NCI-H2227 (cell line): ENCODE measurements at regions not wholly inside any gene's neighbourhood (a gene's known extent, or its start where the extent isn't known, plus 50 kb on each side); places are given as distances from the start of the nearest gene placed in this dataset.
"Not testable (repeated sequence)": the region's sequence is repeated elsewhere in the genome, so short reads cannot be mapped to it uniquely, and the experiment has no call there.

Source experiments
- DNase-seq: peaks from one replicate; lab custom pipeline; 2025; ENCODE audit not compliant: unreplicated experiment; lab: John Stamatoyannopoulos, UW

DNA sequence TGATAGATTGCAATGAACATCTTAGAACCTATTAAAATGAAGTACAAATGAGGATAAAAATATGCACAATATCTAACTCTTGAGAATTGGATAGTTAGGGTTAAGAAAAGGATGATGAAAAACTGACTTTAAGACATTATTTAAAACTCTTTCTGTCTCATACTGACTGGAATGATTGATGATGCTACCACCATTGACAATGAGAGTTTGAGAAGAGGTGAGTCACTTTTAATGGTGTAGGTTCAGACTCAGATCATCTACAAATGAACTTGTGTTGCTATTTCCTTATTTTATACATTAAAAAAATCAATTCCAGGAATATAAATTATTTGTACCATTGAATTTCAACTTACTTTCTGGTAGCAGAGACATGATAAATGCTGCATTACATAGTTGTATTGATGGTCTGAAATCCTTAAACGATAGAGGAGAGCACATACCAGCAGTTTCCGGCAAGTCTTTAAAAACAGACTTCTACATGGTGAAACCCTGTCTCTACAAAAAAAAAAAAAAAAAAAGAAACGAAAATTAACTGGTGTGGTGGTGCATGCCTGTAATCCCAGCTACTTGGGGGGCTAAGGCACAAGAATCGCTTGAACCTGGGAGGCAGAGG lies 409.0 kb downstream of the OTOL1 start:
- DNase-seq: no peak

DNA sequence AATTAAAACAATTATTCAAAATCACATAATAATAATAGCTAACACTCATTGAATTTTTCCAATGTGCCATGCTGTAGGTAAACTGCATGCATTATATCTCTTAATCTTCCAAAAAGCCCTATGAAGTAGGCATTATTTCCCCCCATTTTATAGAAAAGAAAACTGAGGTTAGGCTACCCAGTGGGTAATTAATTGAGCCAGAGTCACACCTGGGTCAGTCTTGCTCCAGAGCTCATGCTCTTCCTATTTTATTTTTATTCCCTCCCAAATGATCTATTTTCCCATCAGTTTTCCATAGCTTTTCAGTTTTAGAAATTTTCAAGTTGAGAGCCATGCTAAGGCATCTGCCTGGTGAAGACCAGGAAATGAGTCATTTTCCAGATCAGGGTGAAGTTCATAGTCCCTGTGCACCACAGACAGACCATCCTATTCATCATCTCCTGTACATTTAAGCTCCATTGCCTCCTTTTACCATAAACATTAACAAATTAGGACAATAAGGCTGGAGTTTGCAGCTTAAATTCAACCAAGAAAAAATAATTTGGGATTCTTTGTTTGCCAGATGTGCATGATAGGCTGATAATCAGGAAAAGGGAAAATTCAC lies 417.3 kb downstream of the OTOL1 start:
- no peak for DNase-seq

DNA sequence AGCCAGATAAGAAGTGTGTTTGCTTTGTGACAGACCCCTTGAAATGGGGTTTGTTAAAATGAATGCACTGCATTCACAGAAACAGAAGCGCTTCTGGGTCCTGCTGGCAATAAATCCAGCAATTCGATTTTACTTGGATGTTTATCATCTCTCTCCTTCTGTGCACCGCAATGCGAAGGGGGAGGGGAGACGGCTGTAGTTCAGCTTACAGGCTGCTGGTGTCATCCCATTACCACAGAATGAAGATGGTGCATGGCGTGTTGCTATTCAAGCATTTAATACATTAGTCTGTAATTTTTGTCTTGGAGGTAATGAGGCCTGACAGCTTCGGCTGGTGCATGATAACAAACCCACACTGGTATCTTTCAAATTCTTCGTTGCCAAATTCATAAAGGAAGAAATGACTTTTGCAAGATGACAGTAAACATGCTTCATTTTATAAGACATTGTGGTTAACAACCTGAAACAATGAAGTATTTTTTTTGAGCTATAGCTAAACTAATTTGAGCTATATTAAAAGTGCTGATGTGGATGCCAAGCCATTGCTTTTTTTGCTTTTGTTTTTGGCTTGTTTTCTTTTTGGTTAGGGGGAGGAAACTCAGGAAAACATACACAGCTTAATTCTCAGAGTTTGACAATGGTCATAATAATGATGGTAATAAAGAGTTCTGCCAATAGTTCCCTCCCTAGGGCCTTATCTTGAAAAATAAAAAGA lies 418.3 kb downstream of the OTOL1 start:
- DNase-seq: no peak

DNA sequence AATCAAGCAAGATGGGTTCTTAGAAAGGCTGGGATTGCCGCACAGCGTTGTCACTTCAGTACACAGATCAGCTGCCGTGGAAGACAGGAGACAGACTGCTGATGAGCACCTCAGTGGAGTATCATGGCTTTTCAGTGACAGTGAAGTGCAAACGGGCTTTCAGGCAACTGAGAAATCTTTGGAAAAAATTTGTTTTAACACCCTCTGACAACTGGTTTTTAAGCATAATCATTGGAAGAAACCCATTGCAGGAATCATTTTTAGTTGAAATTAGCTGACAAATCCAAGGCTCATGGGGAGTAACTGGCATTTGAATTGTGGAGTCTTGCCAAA lies 418.8 kb downstream of the OTOL1 start:
- no peak for DNase-seq

DNA sequence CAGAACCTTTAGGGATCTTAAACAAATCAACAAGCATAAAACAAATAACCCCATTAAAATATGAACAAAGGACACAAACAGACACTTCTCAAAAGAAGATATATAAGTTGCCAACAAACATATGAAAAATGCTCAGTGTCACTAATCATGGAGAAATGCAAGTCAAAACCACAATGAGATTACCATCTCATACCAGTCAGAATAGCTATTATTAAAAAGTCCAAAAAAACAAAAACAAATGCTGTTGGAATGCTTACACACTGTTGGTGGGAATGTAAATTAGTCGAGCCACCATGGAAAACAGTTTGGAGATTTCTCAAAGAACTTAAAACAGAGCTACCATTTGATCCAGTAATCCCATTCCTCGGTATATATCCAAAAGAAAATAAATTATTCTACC lies 423.6 kb downstream of the OTOL1 start:
- no peak for DNase-seq

DNA sequence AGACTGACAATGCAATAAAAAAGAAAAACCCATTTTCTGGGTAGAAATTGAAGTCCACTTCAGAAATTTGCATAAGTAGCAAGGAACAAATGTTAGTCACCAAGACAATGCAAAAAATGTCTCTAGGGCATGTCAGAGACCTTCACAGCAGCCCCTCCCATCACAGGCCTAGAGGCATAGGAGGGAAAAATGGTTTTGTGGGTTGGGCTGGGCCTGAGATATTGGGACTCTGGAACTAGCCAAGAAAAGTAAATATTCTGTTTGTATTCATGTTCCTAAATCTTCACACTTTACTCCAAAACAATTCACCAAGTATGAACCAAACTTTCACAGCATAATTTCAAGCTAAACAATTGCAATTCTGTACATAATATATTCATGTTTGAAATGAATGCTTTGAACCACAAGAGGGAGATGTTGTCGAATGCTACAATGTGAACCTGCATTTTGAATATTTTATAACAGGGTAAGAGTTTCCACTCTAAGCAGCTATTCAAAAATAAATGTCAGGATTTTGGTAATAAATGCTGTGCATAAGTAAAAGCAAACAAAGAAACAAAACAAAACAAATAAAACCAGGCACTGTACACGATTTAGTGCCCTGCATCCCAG lies 429.2 kb downstream of the OTOL1 start:
- DNase-seq: no peak

DNA sequence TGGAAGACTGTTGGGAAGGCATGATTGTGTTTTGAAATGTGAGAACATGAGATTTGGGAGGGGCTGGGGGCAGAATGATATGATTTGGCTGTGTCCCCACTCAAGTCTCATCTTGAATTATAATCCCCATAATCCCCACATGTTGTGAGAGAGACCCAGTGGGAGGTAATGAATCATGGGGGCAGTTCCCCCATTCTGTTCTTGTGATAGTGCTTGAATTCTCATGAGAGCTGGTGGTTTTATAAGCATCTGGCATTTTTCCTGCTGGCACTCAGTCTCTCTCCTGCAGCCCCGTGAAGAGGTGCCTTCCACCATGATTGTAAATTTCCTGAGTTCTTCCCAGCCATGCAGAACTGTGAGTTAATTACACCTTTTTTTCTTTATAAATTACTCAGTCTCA lies 430.5 kb downstream of the OTOL1 start:
- no peak for DNase-seq

DNA sequence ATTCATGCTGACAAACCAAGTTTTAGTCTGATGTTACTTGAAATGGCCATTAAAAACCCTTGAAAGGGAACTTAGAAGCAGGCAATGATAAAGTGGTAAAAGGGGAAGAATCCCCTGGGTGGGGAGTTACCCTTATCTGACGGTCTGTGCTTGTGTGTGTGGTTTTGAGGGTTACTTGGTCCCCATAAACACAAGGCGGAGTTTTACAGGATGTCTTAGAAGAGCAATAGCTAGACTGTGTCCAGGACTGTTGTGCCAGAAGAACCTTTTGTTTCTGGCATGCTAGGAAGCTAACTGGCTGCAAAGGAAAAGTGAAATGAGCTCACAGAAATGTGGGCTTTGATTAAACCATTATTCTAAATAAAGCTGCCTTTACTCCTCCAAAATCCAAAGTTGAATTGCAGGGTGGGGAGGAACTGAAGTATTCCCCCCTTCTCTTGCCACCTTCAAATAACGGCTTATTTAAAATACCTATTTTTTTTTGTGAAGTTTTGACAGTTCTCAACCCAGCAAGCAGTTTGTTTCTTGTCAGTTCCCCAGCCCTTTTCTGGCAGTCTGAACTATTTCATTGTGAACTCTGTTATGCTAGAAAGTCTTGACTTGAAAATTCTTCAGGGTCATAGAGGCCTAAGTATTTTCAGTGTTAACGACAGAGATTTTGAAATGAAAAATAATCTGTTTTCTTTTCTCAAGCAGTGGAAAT lies 443.5 kb downstream of the OTOL1 start:
- DNase-seq: no peak

DNA sequence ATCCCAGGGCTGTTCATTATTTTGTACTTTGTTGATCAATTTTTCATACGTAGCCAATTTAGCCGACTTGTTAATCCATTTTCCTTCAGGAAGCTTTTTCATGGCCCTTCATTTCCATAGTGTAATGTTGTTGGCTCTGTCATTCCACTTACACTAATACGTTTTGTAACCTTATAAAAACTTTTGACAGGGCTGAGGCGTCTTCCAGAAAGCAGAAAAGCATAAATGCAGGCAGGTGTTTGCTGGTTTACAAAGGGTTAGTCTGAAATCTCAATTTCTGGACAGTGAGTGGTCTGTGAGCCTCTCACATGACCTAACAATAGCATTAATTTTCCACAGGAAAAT lies 444.0 kb downstream of the OTOL1 start:
- no peak for DNase-seq

DNA sequence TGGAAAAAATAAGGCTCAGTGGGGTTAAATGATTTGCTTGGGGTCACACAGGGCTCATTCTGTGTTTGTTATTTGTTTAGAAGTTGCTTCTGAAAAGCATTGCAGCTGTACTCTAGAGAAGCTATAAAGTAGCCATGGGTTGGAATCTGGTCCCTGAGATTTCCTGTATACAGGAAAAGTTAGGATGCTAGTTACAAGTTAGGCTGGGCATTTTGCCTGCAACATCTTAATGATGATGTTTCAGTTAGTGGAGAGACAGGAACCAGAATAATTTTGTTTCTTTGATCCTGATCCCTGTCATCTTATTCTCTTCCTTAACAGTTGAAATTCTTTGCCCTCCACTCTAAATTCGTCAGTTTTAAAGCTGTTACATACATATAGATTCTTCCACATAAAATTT lies 445.3 kb downstream of the OTOL1 start:
- no peak for DNase-seq

DNA sequence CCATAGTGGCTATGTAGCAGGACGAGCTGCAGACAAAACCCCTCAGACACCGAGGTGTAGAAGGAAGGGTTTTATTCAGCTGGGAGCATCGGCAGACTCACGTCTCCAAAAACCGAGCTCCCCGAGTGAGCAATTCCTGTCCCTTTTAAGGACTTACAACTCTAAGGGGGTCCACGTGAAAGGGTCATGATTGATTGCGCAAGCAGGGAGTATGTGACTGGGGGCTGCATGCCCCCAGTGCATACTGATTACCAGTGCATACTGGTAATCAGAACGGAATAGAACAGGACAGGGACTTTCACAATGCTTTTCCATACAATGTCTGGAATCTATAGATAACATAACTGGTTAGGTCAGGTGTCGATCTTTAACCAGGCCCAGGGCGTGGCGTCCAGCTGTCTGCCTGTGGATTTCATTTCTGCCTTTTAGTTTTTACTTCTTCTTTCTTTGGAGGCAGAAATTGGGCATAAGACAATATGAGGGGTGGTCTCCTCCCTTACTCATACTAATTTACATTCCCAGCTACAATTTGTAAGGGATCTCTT lies 447.3 kb downstream of the OTOL1 start:
- DNase-seq: not testable (repeated sequence)

DNA sequence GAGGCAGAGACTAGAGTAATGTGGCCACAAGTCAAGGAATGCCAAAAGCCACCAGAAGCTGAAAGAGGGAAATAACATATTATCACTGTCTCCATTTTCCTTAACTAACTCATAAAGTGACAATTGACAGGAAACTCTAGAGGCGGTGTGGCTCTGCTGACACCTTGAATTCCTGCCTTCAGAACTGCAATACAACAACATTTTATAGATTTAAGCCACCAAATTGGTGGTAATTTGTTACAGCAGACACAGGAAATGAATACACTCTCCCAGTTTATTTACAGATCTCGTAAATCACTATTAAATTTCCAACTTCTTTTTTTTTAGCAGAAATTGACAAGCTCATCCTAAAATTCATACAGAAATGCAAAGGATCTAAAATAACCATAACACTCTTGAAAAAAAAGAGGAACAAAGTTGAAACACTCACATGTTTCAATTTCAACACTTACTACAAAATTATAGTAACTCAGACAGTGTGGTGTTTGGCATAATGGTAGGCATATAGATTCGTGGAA lies 449.9 kb downstream of the OTOL1 start:
- DNase-seq: no peak

DNA sequence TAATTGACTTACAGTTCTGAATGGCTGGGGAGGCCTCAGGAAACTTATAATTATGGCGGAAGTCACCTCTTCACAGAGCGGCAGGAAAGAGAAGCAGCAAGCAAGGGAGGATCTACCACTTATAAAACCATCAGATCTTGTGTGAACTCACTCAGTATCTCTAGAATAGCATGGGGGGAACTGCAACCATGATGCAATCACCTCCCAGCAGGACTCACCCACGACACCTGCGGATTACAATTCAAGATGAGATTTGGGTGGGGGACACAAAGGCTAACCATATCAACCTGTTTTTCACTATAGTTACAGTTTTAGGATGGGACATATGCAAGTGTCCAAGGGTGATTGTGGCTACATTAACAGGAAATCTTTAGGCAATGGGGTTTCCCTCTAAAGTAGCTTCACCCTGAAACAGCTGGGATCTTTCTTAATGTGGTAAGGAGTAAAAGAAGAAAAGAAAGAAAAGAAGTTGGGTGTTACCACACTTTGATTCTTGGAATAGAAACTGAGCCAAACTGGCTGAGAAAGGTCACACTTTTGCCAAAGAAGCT lies 453.8 kb downstream of the OTOL1 start:
- no peak for DNase-seq

DNA sequence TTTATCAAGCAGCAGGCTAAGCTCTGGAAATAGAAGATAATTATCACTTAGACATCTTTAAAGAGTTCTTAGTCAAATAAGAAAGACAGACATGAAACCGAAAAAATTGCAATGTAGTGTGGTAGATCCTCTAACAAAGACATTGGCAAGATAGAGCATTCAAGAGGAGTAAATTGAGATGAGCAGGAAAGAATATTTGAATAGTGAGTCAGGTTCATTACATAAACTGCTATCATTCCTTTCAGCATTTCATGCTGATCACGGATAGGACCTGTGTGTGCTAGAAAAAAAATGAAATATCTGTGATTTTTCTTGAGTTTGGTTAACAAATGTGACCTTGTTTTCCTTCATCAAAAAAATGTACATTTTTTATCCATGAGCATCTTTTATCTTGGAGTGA lies 460.9 kb downstream of the OTOL1 start:
- DNase-seq: no peak

DNA sequence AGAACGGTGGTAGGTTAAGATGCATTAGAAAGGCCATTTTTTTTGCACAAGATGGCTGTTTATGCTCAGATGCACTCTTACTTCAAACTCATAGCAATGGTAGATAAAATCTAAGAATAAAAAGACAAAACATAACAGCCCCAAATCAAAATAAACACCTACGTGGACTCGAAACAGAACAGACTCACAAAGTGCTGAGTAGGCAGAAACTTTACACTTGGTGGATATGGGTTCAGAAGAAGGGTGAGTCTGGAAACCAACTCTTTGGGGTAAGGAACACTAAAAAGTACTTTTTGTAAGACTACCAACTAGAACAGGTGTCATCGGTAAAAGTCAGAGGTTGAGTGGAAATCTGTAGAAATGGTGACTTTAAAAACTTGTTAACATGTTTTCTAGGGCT lies 468.2 kb downstream of the OTOL1 start:
- no peak for DNase-seq

DNA sequence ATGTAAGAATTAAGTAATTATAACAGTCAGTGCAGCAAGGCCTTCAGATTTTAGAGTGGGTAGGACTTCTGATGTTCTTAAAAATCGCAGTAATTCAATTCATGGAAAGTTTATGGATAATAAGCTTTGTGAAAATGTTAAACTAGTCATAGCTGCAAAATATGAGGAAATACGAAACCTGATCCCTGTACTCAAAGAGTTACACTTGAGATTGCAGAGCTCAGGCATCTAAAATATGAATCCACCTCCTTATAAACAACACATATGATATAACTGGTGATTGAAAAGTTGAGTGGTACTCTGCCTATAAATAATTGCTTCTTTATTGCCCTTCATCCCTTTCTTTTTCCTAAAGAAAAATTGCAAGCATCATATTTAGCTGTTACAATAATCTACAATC lies 473.3 kb downstream of the OTOL1 start:
- DNase-seq: no peak

DNA sequence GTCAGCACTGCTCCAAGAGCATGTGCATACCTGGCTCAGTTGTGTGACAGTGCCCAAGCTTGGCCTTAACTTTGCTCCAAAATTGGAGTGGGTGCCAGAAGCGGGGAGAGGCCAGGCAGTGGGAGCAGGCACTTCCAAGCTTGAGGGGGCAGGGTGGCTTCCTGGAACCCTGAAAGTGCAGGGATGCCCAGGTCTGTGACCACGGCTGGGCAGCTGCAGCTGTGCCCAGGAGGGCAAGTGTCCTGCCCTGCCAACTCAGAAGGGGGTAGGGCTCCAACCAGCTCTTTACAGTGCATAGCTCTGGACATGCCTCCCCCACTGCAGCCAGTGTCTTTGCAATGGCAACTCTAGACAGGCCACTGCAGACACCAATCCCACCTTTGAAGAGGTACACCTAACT lies 478.6 kb downstream of the OTOL1 start:
- no peak for DNase-seq

DNA sequence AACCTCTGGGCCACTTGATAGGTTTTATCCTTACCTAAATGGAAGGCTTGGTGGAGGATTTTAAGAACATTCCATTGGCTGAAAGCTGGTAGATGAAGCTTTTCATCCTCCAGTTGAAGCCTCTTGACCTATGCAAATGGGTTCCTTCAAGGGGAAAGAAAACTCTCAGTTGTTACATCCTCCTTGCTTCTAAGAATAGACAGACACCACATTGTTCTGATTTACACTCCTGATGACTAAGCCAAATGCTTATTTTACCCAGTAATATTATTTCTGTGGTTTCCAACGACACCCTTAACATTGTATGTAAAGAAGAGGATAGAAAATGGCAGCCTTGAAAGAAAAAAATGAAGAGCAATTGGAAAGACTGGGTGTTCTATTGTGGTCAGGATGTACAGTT lies 480.5 kb downstream of the OTOL1 start:
- no peak for DNase-seq

DNA sequence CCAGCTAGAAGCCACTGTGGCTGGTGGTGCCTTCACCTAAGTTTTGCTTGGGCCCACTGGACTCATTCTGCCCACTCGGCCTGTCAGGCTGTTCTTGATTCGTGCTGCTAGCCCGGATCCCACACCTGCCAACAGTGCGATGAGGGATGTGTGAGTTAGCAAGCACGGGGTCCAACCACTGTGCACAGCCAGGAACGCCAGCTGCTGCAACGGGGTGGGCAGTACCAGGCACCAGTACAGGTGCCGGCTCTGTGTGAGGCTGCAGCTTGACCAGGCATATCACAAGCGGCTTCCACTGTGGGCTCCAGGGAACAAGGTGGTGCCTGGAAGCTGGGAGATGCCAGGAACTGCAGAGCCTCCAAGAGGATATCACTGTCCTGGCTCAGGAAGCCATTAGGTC lies 481.2 kb downstream of the OTOL1 start:
- DNase-seq: no peak

DNA sequence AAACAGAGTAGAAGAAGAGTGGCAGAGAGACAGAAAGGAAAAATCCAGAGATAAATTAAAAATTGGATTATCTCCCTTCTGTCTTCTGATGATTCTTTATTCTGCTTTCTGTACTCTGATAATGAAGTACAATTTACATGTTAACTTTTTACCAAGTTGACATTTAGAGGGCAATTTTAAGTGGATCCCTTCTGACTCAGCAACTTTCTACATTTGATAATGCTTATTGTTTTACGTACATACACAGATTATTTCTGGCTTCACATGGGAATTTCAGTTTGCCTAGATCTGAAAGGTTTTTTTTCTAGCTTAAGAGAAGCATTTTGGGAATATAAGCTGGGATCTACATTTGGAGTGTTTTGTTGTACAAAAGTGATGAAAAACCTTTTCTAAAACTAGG lies 491.3 kb downstream of the OTOL1 start:
- DNase-seq: no peak

DNA sequence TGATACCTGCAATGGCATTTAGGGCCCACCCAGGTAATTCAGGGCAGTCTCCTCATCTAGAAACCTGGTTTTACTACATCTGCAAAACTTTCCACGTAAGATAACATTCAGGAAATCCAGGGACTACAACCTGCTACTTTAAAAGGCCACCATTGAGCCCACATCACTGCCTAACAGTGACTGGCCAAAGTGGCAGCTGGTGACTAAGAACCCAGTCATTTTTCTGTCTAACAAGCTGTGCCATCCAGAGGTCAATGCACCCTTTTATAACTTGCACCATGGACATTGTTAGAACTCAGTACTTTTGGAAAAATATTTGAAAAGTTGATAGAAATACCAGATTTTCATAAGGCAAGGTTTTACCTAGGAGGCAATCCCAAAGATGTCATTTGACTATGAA lies 492.4 kb downstream of the OTOL1 start:
- no peak for DNase-seq
